ENCODE measurements at regions not wholly inside any gene's neighbourhood (a gene's known extent, or its start where the extent isn't known, plus 50 kb on each side); places are given as distances from the start of the nearest gene placed in this dataset.

GRCh38 chr11:70620510-70621184 is 222.3 kb downstream of the CTTN start:
- DNase-seq (ENCODE audit: low read depth in 2 of 3, low spot score in 2 of 3) = no peak

DNA sequence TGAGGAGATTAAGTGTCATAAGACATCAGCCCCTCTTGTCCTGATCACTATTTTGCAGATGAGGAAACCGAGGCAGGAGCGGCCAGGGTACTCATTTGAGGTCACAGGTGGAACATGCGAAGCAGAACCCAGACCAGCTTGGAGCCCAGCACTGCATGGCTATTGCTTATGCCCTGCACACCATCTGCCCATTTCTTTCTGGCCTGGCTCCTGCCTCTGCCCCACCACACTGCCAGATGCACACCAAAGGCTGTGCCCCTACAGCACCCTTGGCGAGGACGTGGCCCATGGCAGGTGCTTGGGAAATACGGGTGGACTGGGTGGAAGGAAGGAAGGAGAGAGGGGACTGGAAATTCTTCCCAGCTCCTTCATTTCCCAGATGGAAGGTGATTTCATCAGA is 222.9 kb downstream of the CTTN start:
- DNase-seq (ENCODE audit: low read depth in 2 of 3, low spot score in 2 of 3) = no peak

DNA sequence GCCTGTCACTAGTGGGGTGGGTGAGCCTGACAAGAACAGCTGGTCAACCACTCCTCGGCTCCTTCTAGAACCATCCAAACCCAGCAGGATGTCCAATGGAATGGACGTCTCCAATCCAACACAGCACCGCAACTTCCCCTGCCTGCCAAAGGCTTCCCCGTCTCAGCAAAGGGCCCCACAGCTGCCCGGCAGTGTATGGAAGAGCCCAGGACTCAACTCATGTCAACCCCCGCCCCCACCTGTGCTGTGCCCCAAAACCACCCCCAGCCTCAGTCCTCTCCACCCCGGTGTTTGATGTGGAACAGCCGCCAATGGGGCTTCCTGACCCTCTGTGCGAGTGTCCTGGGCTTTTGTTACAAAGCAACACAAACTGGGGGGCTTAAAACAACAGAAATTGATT is 223.8 kb downstream of the CTTN start:
- DNase-seq (ENCODE audit: low read depth in 2 of 3, low spot score in 2 of 3) = no peak

DNA sequence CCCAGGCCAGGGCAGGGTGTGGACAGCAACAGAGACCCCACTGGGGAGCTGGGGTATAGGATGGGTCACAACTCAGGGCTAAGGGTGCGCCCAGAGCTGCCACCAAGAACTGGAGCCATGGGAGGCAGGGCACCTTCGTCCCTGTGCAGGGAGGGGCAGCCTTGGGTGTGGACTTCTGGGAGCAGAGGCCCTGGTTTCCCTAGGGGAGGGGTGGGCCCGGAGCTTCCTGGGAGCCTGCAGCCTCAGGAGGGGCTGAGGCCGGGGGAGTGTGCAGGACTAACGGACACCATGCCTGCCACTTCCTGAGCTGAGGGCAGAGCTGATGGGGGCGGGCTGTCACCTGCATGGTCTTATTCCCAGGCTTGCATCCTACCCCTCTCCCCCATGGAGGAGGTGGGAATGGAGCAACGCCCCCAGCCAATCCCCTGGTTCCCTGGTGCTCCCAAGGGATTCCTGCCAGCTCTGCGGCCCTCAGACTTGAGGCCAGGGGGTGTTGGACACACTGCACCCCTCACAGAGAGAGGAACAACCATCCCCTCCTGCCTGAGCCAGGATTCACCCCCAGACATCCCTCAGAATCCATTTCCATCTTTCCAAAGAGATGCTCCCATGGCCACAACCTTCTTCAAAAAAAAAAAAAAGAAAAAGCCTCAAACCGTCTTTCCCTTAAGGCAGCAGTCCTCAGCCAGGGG is 225.7 kb downstream of the CTTN start:
- DNase-seq (ENCODE audit: low read depth in 2 of 3, low spot score in 2 of 3) = no peak

DNA sequence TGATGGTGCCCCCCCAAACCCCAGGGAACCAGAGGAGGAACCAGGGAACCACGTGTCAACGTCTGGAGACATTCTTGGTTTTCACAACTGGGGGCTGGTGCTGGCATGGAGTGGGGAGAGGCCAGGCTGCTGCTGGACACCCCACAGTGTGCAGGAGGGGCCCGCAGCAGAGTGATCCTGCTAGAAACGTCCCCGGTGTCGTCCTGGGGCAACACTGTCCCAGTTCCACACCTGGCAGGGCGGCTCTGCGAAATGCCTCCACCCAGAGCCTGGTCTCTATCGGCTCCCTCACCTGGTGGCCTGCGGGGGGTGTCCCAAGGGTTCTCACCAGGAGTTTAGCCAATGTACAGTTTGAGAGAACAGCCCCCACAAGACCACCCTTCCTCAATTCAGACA is 226.3 kb downstream of the CTTN start:
- no peak for DNase-seq (ENCODE audit: low read depth in 2 of 3, low spot score in 2 of 3)

DNA sequence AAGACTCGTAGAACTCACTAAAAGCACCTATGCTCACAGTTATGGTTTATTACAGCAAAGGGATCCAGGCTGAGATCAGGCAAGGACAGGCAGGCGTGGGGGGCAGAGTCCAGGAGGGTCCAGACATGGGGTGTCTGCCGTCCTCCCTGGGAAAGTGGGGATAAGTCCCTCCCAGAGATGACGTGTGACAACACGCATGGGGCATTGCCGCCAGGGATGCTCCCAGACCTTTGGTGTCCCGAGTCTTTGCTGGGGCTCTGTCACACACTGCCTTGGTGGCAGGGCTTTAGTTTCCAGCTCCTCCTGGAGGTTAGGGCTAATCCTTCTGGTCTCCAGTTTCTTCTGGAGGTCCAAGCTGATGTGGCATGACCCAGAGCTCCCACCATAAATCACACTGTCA is 226.7 kb downstream of the CTTN start:
- no peak for DNase-seq (ENCODE audit: low read depth in 2 of 3, low spot score in 2 of 3)

DNA sequence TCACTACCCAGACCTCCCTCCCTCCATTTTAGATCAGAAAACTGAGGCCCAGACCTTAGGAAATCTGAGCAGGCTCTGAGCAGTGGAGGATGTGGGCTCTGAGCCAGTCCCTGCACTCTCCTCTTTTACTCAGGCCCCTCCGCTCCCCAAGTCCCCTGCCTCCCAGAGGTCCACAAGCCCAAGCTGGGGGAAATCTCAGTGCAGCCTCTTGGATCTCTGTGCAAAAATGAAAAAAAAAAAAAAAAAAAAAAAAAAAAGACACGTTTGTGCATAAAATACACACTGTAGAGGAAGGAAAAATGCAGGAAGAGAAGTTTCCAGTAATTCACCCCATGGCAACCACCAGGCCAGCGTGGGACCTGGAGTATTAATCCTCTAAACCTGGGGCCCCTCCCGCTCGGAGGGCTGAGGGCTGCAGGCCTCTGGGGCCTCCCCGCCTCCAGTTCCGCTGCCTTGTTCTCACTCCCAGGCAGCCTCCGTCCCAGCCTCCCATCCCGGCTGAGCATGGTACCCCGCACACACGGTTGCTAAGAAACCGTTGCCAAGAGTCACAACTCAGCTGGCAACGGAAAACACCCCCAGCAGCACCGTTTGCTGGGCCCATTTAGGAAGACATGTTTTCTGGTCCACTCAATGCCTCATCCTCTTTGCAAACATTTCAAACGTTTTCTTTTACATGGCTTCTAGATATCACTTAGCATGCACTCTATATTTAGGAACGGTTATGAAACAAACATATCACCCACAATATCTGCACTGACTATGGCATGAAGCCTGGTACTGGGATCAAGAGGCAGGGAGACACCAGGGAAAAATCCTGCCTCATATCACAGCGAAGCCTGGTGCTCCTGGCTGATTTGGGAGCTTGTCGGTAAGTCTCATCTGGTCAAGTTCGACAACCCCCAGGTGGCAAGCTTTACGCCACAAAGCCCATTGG is 227.5 kb downstream of the CTTN start:
- no peak for DNase-seq (ENCODE audit: low read depth in 2 of 3, low spot score in 2 of 3)

DNA sequence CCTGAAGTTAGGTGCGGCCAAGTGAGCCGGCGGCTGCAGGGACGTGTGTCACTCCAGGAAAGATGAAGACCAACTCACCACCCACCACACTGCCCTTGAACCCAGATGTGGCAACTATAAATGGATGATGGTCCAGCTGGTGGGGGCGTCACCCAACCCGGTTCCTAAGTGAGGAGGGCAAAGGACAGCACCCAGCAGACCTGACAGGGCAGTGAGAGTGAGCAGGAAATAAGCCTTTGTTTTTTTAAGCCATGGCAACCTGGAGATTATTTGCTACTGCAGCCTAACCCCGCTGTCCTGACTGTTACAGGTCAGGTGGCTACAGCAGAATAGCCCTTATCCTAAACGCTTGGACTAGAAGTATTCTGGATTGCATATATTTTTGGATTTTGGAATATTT is 228.9 kb downstream of the CTTN start:
- no peak for DNase-seq (ENCODE audit: low read depth in 2 of 3, low spot score in 2 of 3)

- no peak for DNase-seq (ENCODE audit: low read depth in 2 of 3, low spot score in 2 of 3)
These were observed 230.0 kb downstream of the CTTN start for GRCh38 chr11:70628176-70628854.

DNA sequence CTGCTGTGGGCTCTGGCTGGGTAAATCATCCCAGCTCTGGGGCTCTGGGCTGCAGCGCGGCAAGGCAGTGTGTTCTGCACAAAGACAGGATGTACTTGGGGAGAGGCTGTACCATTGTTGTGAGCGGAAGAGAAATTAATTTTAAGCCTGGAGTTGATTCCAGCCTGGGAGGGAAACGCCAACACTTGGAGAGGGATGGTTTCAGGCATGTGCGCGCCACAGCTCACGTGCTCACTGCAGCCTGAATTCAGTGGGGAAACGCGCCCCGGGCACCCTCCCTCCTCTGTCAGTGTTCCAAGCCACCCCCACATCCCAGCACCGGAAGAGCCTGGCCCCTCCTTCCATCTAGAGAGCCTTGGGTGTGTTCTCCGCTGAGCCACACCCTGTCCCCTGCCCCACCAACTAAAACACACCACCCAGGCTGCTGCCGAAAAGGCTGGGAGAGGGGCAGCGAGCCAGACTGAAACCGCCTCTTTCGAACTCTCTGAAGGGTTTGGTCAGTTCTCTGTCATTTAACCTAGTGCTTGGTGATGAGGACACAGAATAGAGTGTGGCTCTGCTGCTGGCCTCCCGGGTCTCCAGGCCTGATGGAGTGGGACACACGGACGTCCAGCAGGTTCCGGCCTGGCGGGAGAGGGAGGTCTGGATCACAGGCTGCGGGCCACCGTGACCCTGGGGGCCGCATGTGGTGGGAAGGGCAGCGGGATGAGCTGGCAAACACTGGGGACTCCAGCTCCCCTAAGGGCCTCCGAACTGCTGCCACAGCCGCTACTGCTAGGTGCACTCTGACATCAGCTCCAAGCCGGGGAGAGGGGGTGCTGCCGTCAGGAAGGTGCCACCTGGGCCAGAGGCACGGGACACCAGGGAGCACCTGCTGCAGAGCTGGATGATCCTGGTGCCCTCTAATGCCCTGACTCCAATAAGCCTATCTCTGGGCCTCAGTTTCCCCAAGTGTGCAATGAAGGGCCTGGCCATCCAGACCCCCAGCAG is 230.8 kb downstream of the CTTN start:
- DNase-seq (ENCODE audit: low read depth in 2 of 3, low spot score in 2 of 3) = no peak

- DNase-seq (ENCODE audit: low read depth in 2 of 3, low spot score in 2 of 3) = no peak
These were observed 231.7 kb downstream of the CTTN start for GRCh38 chr11:70630068-70630467.

- DNase-seq (ENCODE audit: low read depth in 2 of 3, low spot score in 2 of 3) = no peak
These were observed 232.7 kb downstream of the CTTN start for GRCh38 chr11:70630816-70631623.

DNA sequence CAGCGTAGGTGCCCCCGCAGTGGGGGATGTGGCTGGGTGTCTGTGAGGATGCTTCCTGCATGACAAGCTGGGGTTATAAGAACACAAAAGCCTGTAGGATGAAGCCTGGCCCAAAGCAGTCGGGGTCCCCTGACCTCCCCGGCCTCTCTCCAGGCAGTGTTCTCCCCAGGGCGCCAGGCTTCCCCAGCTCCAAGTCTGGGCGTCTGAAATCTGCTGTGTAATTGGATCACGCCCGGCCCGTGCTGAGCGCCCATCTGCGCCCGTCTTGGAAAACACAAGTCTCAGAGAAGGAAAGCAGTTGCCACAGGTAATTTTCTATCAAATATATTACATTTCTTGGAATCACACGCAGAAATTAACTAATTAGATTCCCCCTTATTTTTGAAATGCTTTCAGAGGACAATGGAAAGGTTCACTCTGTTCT is 233.3 kb downstream of the CTTN start:
- no peak for DNase-seq (ENCODE audit: low read depth in 2 of 3, low spot score in 2 of 3)

DNA sequence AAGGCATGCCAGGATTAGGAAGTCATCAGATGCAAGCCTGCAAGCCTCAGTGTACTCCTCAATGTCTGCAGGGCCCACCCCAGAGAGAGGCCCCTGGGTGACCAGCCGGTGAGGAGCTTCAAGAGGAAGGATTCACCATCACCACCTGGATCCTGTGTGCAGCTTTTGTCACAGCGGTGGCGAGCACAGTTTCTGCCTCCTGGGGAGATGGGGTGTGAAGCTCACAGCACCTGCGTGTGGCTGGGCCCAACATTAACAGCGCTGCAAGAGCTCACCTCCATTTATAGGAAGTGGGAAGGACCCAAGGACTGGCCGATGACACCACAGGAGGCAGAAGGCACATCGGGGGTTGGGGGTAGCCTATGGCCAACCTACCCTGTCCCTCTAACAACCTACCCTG is 235.3 kb downstream of the CTTN start:
- DNase-seq (ENCODE audit: low read depth in 2 of 3, low spot score in 2 of 3) = no peak

GRCh38 chr11:70636659-70637058 is 238.3 kb downstream of the CTTN start:
- no peak for DNase-seq (ENCODE audit: low read depth in 2 of 3, low spot score in 2 of 3)

DNA sequence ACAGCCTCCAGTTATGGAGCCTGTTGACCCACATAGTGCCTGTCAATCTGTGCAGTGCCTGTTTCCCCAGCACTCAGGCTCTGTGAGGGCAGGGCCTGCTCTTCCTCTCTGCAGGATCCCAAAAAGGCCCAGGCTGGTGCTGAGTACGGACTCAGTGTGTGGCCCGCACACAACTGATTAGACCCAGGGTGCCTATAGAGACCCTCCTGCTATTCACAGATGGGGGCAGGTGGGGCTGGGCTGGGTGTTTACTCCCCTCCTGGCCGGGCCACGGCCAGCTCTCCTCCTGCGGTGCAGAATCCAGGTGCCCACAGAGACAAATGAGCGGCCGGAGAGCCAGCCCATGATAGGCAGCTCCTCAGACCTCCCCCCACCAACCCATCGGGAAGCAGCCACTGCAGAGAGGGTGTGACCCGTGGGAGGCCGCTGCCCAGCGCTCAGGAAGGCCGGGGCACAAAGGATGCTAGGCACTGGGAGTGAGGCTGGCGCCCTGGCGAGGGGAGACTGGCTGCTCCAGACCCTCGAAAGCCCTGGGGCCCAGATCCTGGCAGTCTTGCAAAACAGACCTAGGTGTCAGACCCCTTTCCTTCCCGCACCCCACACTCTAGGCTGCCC is 239.0 kb downstream of the CTTN start:
- DNase-seq (ENCODE audit: low read depth in 2 of 3, low spot score in 2 of 3) = no peak

- DNase-seq (ENCODE audit: low read depth in 2 of 3, low spot score in 2 of 3) = no peak
These were observed 239.7 kb downstream of the CTTN start for GRCh38 chr11:70637949-70638583.

- DNase-seq (ENCODE audit: low read depth in 2 of 3, low spot score in 2 of 3) = no peak
These were observed 242.1 kb downstream of the CTTN start for GRCh38 chr11:70640408-70640807.

All from hematopoietic multipotent progenitor cell (in vitro differentiated cells).